ENCODE measurements at regions not wholly inside any gene's neighbourhood (a gene's known extent, or its start where the extent isn't known, plus 50 kb on each side); places are given as distances from the start of the nearest gene placed in this dataset.

DNA sequence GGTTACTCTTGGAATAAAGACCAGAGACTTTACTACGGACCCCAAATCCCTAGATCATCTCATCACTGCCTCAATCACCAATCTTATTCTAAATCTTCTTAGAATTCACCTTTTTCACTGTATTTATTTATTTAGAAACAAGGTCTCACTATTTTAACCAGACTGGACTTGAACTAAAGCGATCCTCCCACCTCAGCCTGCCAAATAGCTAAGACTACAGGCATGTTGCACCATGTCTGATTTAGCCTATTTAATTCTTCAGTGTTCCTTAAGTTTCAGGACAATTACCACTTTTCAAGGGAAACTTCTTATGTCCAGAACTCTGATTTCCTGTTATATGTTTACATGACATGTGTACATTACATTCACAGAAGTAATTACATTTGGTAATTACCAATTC lies 238.0 kb upstream of the COL8A1 start:
- intact Hi-C loops (cut with micrococcal nuclease): no loop called here

DNA sequence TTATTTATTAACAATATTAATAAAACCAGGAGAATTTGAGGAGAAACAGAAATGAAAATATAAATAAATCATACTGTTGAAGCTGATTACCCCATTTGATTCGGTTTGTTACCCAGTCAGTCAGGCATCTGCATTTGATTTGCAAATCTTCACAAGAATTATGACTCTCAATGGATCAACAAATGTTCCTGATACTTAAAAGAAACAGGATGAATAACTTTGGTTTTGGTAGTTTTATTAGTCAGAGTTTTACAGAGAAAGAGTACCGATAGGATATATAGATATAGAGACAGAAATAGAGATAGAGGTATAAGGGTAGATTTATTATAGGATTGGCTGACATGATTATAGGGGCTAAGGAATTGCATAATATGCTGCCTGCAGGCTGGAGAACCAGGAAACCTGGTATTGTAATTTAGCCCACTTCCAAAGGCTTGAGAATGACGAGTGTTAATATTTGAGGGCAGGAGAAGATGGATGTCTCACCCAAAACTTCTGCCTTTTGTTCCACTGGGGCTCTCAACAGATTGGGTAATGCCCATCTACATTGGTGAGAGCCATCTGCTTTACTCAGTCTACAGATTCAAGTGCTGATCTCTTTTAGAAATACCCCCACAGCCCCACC lies 241.6 kb upstream of the COL8A1 start:
- H3K4me3 Mint-ChIP-seq (ENCODE audit: low read depth): no peak overlapping the region
- no peaks in the 10 kb centered on the region for H3K4me1 Mint-ChIP-seq (ENCODE audit: low read depth)
- no peaks in the 10 kb centered on the region for H3K27me3 Mint-ChIP-seq (ENCODE audit: low read depth)
- peaks cover 19% of the 10 kb centered on the region for H3K9me3 Mint-ChIP-seq
- DNase-seq (ENCODE audit: low spot score): no peak
- no peaks in the 10 kb centered on the region for H3K36me3 Mint-ChIP-seq (ENCODE audit: low read depth)
- H3K27ac Mint-ChIP-seq: no peak overlapping the region
- intact Hi-C loops (cut with micrococcal nuclease): no loop called here

More for the DNA sequence above, 238.0 kb upstream of the COL8A1 start:
- Mint-ChIP-seq H3K4me1 (ENCODE audit: low read depth) (no peaks in the 10 kb centered on the region), H3K36me3 (ENCODE audit: low read depth) (no peaks in the 10 kb centered on the region), H3K4me3 (ENCODE audit: low read depth) (no peak overlapping the region), H3K27me3 (ENCODE audit: low read depth) (no peaks in the 10 kb centered on the region), H3K9me3 (peaks cover 19% of the 10 kb centered on the region), H3K27ac (no peak overlapping the region)
- no peak for DNase-seq (ENCODE audit: low spot score)

DNA sequence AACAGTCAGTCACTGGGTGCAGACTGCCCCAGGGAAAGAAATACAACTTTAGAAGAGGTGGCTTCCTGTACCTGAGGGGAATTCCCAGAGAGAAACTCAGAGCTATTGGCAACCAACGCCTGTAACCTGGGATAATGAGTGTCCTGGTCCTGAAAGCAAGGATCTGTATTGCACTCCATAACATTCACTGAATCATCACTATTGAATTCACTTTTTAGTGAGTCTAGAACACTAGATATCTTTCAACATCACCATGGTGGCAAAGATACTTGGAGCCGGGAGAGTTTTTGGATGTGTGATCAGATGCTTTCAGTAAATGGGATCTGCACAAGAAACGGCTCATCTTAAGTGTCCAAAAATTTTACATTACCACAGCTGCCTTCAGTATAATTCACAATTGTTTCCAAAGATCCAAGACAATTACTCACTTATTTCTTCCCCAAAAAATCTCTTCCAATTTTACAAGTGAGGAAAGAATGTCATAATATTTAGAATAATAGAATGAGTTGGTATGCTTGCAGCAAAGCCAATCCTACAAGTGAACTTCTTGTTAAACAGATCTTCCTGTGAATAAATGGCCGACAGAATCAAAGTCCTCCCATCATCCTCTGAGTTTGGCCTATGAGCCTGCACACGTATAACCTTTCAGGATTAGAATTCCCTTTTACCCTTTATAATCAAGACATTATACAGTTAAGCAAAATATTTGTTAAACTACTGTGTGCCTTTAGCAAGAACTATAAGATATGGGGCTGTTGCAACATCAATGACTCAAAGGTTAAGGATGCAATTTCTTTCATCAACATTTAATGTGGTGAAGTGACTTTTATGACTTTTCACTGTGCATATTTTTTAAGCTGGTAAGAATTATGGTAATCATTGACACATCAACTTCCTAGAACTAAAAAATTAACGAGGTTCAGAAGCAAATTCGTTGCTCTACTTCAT lies 243.3 kb upstream of the COL8A1 start:
- Mint-ChIP-seq H3K27me3 (ENCODE audit: low read depth) (no peaks in the 10 kb centered on the region), H3K9me3 (peaks cover 19% of the 10 kb centered on the region), H3K4me3 (ENCODE audit: low read depth) (no peak overlapping the region), H3K27ac (no peak overlapping the region), H3K36me3 (ENCODE audit: low read depth) (no peaks in the 10 kb centered on the region), H3K4me1 (ENCODE audit: low read depth) (no peaks in the 10 kb centered on the region)
- intact Hi-C loops (cut with micrococcal nuclease): no loop called here
- DNase-seq (ENCODE audit: low spot score): no peak

DNA sequence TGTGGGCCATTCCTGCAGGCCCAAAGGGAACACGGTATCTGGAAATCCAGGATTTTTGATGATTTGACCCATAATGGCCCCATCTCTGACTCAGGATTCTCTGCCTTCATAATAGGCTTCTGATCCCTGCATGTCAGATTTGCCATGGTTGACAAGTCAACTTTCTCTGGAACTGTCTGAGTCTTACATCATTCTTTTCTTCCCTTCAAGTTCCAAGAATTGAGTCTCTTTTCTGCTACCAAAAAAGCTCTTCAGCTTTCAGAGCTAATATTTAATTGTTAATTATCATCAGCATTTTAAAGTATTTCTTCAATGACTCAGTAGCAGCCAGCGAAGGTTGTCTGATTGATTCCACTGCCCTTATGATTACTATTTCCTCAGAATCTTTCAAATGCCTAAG lies 244.4 kb upstream of the COL8A1 start:
- H3K27me3 Mint-ChIP-seq (ENCODE audit: low read depth): no peaks in the 10 kb centered on the region
- no peaks in the 10 kb centered on the region for H3K36me3 Mint-ChIP-seq (ENCODE audit: low read depth)
- peaks cover 12% of the 10 kb centered on the region for H3K9me3 Mint-ChIP-seq
- intact Hi-C loops (cut with micrococcal nuclease): no loop called here
- H3K27ac Mint-ChIP-seq: no peak overlapping the region
- H3K4me3 Mint-ChIP-seq (ENCODE audit: low read depth): no peak overlapping the region
- H3K4me1 Mint-ChIP-seq (ENCODE audit: low read depth): no peaks in the 10 kb centered on the region
- no peak for DNase-seq (ENCODE audit: low spot score)

DNA sequence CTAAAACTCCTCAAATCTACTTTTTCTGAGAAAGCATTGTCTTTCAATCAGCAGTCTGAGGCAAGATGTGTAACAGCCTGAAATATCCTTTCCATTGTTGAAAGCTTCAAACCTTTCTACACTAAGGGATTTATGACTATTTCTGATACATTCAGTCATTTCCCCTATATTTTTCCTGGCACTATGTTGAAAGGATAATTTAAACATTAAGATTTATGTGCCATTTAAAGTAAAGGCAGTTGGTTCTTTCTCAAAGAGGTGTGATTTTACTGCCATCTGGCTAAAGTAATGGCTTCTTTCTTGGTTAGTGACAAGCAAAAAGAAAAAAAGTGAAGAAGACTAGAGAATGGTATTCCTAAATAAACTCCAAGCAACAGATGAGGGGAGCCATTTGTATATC lies 249.6 kb upstream of the COL8A1 start:
- Mint-ChIP-seq H3K4me1 (ENCODE audit: low read depth) (no peaks in the 10 kb centered on the region), H3K27ac (no peak overlapping the region), H3K4me3 (ENCODE audit: low read depth) (no peak overlapping the region), H3K36me3 (ENCODE audit: low read depth) (no peaks in the 10 kb centered on the region), H3K27me3 (ENCODE audit: low read depth) (no peaks in the 10 kb centered on the region), H3K9me3 (no peaks in the 10 kb centered on the region)
- intact Hi-C loops (cut with micrococcal nuclease): no loop called here
- no peak for DNase-seq (ENCODE audit: low spot score)

DNA sequence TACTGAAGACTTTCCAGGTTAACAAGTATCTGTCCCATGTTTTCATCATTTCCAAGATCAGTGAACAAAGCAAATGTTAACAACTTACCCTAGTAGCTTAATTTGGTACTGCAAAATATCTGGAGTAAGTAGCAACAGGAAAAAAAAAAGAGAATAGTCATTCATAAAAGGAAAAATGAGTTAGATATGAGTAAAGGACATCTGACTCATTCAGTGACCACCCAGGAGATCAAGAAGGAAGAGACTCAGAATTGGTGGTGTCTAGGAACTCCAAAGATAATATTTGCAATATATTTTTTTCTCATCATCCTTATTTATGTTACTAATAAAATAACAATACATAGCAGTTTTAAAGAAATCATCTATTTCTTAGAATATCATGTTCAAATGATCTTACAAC lies 253.8 kb upstream of the COL8A1 start:
- no peak for DNase-seq (ENCODE audit: low spot score)
- H3K27ac Mint-ChIP-seq: no peak overlapping the region
- no peak overlapping the region for H3K4me3 Mint-ChIP-seq (ENCODE audit: low read depth)
- no peaks in the 10 kb centered on the region for H3K4me1 Mint-ChIP-seq (ENCODE audit: low read depth)
- no peaks in the 10 kb centered on the region for H3K27me3 Mint-ChIP-seq (ENCODE audit: low read depth)
- intact Hi-C loops (cut with micrococcal nuclease): no loop called here
- no peaks in the 10 kb centered on the region for H3K36me3 Mint-ChIP-seq (ENCODE audit: low read depth)
- H3K9me3 Mint-ChIP-seq: no peaks in the 10 kb centered on the region

DNA sequence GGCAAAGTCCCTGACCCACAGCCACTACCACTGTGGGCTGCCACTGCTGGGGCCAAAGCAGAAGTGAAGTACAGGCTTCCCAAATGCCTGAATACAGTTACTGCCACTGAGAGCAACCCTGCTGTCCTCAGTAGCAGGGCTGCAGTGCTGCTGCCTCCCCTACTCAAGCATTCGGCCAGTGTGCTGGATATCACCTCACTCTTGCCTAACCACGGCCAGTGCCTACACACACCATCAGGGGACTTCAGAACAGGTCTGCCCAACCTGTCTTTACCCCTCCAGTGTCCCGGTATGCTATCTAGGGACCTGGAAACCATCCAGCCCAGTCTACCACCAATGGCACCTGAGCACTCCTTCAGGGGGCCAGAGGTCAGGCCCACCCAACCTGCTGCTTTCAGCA lies 261.5 kb upstream of the COL8A1 start:
- H3K9me3 Mint-ChIP-seq: peaks cover 3% of the 10 kb centered on the region
- no peaks in the 10 kb centered on the region for H3K36me3 Mint-ChIP-seq (ENCODE audit: low read depth)
- H3K27me3 Mint-ChIP-seq (ENCODE audit: low read depth): no peaks in the 10 kb centered on the region
- H3K27ac Mint-ChIP-seq: no peak overlapping the region
- intact Hi-C loops (cut with micrococcal nuclease): no loop called here
- no peaks in the 10 kb centered on the region for H3K4me1 Mint-ChIP-seq (ENCODE audit: low read depth)
- no peak for DNase-seq (ENCODE audit: low spot score)
- H3K4me3 Mint-ChIP-seq (ENCODE audit: low read depth): no peak overlapping the region

DNA sequence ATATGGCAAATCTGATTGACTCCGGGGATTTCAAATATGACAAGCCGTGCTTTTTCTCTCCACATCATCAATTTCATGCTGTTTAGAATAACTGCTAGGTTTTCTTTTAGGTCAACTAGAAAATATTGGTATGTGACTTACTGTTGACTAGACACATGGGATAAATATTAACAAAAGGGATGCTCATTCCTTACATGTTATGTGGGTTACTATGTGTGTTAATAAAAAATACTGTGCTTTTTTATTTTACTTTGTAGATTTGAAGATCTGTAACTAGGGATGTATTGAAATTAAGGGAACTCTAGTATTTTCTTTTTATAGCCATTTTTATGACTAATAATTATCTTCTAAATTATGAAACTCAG lies 264.6 kb upstream of the COL8A1 start:
- Mint-ChIP-seq H3K4me1 (ENCODE audit: low read depth) (no peaks in the 10 kb centered on the region), H3K27me3 (ENCODE audit: low read depth) (no peaks in the 10 kb centered on the region), H3K9me3 (peaks cover 6% of the 10 kb centered on the region), H3K27ac (no peak overlapping the region), H3K4me3 (ENCODE audit: low read depth) (no peak overlapping the region), H3K36me3 (ENCODE audit: low read depth) (no peaks in the 10 kb centered on the region)
- intact Hi-C loops (cut with micrococcal nuclease): no loop called here
- DNase-seq (ENCODE audit: low spot score): no peak

DNA sequence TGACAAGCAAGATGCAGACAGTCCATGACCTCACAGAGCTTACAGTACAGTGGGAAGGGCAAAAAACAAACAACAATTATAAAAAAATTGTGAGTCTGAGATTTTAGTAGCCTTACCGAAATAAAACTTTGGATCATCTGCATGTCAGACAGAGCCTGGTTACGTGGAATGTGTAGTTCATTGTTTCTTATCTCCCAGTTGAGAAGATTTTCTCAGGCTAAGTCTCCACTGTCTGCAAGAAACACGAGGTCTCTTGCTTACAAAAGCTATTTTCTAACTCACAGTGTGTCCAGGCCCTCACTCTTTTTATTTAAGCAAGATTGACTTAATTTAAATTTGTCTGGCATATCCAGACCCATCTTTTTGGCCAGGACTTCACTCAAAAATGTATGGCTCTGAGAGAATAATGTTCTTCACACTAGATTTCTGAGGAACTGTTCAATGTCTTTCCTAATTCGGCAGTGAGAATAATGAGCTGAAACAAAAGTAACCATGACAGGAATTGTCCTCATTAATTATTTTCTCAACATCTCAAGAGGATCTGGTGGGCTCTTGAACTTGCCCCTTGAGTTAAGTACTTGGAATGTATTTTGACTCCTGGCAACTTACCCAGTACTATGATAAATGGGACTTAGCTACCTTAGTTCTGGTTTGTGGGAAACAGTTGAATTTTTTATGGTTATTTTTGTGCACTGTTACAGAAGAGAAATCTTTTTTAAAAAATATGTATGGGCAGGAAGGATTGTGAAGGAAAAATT lies 265.1 kb upstream of the COL8A1 start:
- no peak for DNase-seq (ENCODE audit: low spot score)
- Mint-ChIP-seq H3K27me3 (ENCODE audit: low read depth) (no peaks in the 10 kb centered on the region), H3K27ac (no peak overlapping the region), H3K4me3 (ENCODE audit: low read depth) (no peak overlapping the region), H3K36me3 (ENCODE audit: low read depth) (no peaks in the 10 kb centered on the region), H3K4me1 (ENCODE audit: low read depth) (no peaks in the 10 kb centered on the region), H3K9me3 (peaks cover 6% of the 10 kb centered on the region)
- intact Hi-C loops (cut with micrococcal nuclease): no loop called here

DNA sequence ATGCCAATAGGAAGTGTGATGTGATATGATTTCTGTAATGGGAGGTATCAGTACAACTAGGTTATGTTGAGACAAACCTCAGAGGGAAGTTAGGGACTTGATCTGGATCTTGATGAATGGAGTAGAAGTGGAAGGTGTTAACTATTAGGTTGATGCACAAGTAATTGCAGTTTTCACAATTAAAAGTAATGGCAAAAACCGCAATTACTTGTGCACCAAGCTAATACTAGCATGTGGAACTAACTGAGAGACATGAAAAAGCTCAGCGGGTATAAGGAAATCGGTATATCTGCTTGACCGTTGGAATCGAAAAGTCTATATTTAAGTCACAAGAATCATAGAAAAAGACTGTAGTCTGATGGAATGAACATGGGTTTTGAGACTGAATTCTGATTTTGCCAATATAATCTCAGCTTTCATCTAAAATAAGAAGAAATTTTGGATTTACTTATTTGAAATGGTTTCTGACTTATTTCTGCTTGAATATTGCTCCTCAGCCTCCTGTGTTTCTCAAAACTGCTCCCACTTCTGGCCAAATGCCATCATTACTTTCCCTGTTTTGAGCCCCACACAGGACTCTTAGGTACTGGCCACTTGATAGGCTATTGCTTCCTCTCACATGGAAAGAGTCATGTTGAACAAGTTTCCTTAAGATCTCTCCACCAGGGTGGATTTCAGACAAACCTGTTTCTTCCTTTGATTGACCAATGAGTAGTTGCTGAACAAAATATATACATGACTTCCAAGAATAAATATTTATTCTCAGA lies 271.5 kb upstream of the COL8A1 start:
- Mint-ChIP-seq H3K36me3 (ENCODE audit: low read depth) (no peaks in the 10 kb centered on the region), H3K4me1 (ENCODE audit: low read depth) (no peaks in the 10 kb centered on the region), H3K4me3 (ENCODE audit: low read depth) (no peak overlapping the region), H3K27ac (no peak overlapping the region), H3K9me3 (peaks cover 2% of the 10 kb centered on the region), H3K27me3 (ENCODE audit: low read depth) (no peaks in the 10 kb centered on the region)
- DNase-seq (ENCODE audit: low spot score): no peak
- intact Hi-C loops (cut with micrococcal nuclease): no loop called here

DNA sequence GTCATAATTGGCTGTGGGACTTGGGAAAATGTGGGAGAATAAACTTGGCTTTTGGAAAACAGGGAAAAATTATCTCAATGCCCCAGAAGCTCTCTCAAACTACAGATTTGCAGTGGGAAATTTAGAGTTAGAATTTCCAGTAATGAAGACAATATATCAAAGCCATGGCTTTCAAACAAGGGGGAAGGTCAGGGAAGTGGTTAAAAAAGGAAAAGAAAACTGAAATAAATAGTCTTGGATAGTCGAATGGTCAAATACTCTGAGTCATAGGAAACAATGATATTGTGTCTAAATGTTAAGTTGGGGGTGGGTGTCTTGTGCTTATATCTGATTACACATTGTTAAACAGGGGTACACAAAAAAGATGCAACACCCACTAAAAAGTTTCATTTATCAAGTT lies 272.4 kb upstream of the COL8A1 start:
- Mint-ChIP-seq H3K4me1 (ENCODE audit: low read depth) (no peaks in the 10 kb centered on the region), H3K9me3 (no peaks in the 10 kb centered on the region), H3K27ac (no peak overlapping the region), H3K4me3 (ENCODE audit: low read depth) (no peak overlapping the region), H3K36me3 (ENCODE audit: low read depth) (no peaks in the 10 kb centered on the region), H3K27me3 (ENCODE audit: low read depth) (no peaks in the 10 kb centered on the region)
- intact Hi-C loops (cut with micrococcal nuclease): no loop called here
- DNase-seq (ENCODE audit: low spot score): no peak

DNA sequence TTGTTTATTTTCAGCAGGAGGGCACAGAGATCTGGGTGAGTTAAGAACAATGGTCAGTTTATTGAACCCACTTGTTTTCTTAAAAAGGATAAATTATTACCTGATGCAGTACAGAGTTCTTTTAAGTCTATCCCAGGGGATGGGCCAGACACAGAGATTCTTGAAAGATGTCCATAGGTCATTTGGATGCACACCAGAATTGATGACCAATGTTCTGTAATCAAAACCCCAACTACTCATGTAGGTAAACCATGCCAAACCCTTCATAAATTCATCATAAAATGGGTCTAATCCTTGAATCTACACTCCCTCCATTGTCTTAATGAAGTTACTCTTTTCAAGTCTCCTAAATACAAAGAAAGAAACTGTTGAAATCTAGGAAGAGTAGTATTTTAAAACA lies 273.0 kb upstream of the COL8A1 start:
- Mint-ChIP-seq H3K36me3 (ENCODE audit: low read depth) (no peaks in the 10 kb centered on the region), H3K9me3 (no peaks in the 10 kb centered on the region), H3K27ac (no peak overlapping the region), H3K27me3 (ENCODE audit: low read depth) (no peaks in the 10 kb centered on the region), H3K4me1 (ENCODE audit: low read depth) (no peaks in the 10 kb centered on the region), H3K4me3 (ENCODE audit: low read depth) (no peak overlapping the region)
- no peak for DNase-seq (ENCODE audit: low spot score)
- intact Hi-C loops (cut with micrococcal nuclease): no loop called here

Measured in activated T-helper 2 cell treated with anti-CD3 and anti-CD28 coated beads, Interferon-gamma antibody, Interleukin-2, Interleukin-4, amounts not matched to agents 10 μg/mL and 5 μg/mL and 100 μg/mL, durations not matched to agents 14 hours and 24 hours and 36 hours (primary cell).